NCI-H2029 treated with DMSO at 0.1 percent for 48 hours (cell line): ENCODE measurements at regions not wholly inside any gene's neighbourhood (a gene's known extent, or its start where the extent isn't known, plus 50 kb on each side); places are given as distances from the start of the nearest gene placed in this dataset.
"Not testable (repeated sequence)": the region's sequence is repeated elsewhere in the genome, so short reads cannot be mapped to it uniquely, and the experiment has no call there.

ENCODE experiments used
- DNase-seq: peaks from one replicate; lab custom pipeline; 2025; lab: John Stamatoyannopoulos, UW

DNA sequence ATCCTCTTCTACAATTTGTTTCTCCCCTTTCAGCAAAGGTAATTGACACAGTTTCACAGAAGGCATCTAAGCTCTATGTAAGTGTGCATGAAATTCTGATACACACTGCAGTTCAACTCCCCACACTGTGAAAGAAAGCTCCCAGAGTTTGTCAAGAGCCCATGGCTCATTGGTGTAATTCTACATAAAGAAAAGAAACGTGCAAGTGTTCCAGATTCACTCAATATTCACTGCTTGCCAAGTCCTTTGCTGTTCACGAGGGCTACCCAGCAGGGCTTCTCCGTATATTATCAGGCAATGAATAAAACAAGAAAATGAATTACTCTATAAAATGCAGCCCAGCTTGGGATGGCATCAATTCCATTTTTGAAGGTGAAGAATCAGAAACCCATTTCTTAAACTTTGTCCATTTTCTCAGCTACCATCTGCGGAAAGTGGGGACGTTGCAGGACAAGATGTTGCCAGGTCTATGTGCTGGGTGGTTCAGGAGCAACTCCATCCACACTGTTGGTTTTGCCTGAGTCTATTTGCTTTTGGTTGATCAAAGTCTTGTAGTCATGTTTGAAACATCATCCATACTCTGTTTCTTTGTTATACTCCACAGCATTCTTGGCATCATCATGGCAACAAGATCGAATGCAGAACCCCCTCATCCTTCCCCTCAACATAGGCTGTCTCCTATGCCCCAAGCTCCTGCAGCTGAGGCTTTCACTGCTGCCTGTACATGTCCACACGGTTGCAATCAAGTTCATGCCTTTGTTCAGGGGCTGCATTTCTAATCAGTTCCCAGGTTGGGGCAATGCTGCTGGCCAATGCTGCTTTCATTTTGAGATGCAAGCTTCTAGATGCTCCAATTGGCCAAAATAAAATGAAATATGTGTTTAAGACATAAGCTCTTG, 301.8 kb downstream of the MED10 start:
- no peak for DNase-seq

DNA sequence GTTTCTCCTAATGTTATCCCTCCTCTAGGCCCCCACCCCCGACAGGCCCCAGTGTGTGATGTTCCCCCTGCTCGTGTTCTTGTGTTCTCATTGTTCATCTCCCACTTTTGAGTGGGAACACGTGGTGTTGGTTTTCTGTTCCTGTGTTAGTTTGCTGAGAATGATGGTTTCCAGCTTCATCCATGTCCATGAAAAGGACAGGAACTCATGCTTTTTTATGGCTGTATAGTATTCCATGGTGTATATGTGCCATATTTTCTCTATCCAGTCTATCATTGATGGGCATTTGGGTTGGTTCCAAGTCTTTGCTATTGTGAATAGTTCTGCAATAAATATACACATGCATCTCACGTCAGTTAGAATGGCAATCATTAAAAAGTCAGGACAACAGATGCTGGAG, 305.9 kb downstream of the MED10 start:
- not testable (repeated sequence) for DNase-seq

DNA sequence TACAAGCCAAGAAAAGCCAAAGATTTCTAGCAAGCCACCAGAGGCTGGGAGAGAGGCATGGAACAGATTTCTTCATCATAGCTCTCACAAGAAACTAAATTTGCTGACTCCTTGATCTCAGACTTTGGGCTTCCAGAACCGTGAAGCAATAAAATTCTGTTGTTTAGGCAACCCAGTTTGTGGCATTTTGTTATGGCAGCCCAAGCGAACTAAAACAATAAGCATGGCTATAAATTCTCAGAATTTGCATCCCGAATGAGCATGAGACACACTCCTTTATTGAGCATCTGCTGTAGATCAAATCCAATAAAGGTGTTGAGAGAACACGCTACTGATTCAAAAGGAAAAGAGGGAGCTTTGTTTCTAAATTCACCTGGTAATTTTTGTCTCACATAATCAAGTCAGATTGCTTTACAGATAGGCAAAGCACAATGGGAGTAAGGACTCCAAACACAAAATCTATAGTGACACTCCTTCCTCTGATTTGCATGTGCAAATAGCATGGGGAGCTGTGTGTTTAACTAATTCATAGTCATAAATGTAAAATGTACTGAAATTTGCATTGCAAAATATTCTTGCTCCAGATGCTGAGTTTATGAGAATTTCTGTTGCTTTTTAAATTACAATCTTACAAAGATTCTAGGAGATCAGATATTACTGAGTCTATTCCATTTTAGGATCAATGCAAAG, 308.7 kb downstream of the MED10 start:
- no peak for DNase-seq

GRCh38 chr5:6066016-6066415, 312.3 kb downstream of the MED10 start:
- no peak for DNase-seq

- DNase-seq: no peak
Measured at GRCh38 chr5:6059137-6059800, 319.1 kb downstream of the MED10 start.

GRCh38 chr5:6058055-6058715, 320.2 kb downstream of the MED10 start:
- DNase-seq: no peak

DNA sequence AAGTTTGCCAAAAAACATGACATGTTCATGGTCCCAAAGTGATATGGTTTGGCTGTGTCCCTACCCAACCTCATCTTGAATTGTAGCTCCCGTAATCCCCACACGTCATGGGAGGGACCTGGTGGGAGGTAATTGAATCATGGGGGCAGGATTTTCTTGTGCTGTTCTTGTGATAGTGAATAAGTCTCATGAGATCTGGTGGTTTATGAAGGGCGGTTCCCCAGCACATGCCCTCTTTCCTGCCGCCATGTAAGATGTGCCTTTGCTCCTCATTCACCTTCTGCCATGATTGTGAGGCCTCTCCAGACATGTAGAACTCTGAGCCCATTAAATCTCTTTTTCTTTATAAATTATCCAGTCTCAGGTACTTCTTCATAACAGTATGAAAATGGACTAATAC, 322.1 kb downstream of the MED10 start:
- DNase-seq: no peak

DNA sequence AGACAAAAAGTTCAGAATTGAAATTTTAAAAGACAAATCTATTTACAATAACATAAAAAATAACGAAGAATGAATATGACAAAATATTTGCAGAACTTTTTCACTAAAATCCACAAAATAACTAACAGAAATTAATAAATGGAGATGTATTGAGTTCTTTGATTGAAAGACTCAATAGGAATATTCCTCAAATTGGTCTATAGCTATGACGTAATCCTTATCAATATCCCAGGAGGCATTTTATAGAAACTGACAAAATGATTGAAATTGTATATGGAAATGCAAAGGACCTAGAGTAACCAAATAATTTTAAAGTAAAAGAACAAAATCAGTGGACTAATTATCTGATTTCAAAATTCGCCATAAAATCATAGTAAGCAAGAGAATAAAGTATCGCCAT, 328.7 kb downstream of the MED10 start:
- DNase-seq: no peak

DNA sequence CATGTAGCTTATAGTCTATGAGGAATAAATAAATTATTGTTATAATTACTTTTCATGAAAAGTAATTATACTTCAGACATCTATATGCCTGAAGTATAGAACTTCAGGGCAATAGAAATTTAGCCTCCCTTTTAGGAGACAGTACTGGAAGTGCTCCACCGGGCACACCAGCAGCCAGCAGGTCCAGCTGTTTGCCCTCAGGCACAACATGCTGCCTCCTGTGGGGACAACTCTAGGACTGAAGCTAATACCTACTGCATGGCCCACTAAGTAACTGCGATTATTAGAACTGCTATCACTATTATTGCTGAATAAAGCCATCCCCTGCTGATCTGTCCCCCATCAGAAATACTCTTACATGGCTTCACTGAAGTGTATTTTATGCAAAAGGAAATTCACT, 329.6 kb downstream of the MED10 start:
- no peak for DNase-seq

GRCh38 chr5:6046296-6046967, 331.9 kb downstream of the MED10 start:
- DNase-seq: no peak

DNA sequence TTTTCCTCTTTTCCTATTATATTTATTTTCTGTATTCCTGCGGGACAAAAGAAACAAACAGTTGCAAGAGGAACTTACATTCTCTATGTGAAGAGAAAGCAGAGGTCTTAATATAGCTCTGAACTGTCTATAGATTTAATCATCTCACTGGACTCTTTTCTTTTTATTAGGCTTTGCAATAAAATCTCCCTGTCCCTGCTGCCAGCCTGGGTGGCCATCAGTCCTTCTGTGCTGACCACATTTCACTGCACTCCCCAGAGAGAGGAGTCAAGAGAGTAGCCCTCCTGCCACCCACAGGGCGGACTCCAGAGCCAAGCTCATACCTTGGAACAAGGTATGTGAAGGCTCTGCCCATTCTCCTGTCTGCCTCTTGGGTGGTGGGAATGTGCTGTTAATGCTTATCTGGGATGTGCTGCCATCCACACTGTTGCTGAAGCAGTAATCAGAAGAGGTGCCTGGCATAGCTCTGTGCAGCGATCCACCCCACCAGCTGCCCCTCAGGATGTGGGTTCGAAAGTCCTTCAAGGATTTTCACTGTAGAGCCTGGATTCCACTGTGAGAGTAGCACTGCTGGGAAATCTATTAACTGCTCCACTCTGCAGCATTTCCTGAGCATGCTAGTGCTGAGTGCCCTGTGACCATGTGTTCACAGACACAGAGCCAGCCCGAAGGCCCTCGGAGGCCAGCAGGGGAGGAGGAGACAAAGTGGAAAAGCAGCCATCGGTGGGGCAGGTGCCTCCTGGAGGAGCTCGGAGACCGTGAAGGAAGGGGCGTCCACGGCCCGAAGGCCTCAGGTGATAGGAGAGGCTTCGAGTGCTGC, 334.6 kb downstream of the MED10 start:
- DNase-seq: no peak

DNA sequence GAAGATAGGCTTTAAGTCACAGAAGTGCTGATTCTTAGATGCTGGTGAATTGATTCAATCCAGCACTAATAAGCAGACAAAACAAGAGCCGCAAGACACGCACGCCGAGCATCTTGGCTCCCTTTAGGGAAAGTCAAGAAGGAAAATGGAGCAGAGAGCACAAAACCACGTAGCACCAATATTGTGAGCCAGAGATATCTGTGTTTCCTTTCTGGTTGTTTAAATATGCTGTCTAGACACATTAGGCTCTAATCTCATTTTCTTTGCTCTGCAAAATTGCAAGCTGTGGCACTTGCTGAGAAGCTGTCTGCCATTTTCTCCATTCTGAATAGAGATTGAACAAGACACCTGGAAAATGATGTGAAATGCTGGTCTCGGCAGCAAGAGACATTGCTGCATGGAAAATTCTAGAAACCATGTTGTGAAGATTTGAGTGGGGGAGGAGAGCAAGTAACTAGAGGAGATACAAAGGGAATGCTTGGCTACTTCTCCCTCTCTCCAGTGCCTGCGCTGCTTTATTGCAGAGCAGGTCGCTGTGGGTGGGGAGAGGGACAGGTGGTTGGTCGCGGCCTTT, 336.3 kb downstream of the MED10 start:
- no peak for DNase-seq

DNA sequence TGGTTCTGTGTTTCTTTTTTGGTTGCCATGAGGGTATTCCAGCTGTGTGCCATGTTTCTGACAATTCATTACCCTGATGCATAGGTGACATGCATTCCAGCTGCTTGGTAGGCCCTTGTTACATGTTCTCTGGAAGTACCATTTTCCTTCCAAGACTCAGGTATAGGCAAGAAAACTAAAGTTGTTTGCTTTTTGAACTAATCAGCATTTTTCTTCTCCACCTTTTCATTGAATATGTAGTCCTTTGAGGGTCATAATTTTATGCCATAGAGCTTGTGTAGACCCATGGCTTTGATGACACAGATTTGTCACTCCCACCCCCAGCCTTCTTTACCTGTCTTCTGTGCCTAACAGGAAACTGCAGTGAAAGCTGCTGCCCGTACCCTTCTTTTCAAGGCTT, 339.2 kb downstream of the MED10 start:
- no peak for DNase-seq

DNA sequence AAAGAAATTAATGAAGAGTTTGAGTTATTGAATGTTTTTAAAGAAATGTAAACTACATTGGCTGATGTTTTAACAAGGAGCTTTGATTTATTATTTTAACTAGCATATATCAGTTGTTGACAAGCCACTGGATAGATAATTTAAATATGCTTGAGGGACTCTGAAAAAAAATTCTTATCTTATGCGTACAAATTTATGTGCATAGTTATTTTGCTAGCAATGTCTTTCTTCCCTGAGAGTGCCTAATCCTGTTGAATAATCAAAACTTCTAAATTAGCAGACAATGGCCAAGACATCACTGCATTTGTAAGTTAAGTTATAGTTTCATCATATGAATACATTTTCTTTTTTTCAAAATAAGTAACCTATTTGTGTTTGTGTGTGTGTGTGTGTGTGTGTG, 342.3 kb downstream of the MED10 start:
- no peak for DNase-seq

DNA sequence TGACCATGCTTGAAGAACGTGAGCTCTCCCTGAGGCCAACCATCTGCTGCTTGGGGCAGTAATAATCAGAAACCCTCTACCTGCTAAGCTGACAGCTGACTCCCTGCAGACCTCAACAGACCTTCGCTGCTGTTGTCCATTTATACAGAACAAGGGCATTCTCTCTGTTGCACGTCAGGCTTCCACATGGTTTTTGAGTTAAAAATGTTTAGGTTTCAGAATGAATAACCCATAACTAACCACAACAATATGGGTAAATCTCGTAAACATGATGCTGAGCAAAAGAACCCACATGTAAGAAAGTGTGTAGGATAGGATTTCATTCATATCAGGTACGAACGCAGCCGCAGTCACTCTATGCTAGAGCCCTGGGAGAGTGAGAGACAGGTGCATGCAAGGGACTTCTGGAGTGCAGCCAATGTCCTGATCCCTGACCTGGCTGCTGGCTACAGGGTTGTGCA, 348.5 kb downstream of the MED10 start:
- DNase-seq: no peak

GRCh38 chr5:6026766-6027406, 351.5 kb downstream of the MED10 start:
- DNase-seq: no peak

GRCh38 chr5:6019612-6020011, 358.7 kb downstream of the MED10 start:
- no peak for DNase-seq

- no peak for DNase-seq
Measured at GRCh38 chr5:6013506-6013905, 364.8 kb downstream of the MED10 start.

- DNase-seq: no peak
Measured at GRCh38 chr5:6011199-6011598, 367.1 kb downstream of the MED10 start.

DNA sequence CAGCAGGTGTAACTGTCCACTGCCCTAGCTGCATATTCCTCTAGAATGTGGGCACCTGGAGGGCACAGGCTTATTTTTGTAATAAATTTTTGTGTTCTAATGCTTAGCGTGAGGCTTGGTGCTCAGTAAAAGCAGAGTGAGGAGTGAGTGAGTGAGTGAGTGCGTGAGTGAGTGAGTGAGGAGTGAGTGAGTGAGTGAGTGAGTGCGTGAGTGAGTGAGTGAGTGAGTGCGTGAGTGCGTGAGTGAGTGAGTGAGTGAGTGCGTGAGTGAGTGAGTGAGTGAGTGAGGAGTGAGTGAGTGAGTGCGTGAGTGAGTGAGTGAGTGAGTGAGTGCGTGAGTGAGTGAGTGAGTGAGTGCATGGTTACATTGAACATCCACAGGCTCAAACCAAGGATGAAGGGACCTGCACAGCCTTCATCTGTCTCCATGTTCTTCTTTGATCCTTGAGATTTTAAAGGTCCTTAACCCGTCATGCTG, 371.5 kb downstream of the MED10 start:
- DNase-seq: no peak
